NCI-H2227 (cell line): ENCODE measurements at regions not wholly inside any gene's neighbourhood (a gene's known extent, or its start where the extent isn't known, plus 50 kb on each side); places are given as distances from the start of the nearest gene placed in this dataset.

Source experiments
- DNase-seq: peaks from one replicate; lab custom pipeline; 2025; ENCODE audit not compliant: unreplicated experiment; lab: John Stamatoyannopoulos, UW

DNA sequence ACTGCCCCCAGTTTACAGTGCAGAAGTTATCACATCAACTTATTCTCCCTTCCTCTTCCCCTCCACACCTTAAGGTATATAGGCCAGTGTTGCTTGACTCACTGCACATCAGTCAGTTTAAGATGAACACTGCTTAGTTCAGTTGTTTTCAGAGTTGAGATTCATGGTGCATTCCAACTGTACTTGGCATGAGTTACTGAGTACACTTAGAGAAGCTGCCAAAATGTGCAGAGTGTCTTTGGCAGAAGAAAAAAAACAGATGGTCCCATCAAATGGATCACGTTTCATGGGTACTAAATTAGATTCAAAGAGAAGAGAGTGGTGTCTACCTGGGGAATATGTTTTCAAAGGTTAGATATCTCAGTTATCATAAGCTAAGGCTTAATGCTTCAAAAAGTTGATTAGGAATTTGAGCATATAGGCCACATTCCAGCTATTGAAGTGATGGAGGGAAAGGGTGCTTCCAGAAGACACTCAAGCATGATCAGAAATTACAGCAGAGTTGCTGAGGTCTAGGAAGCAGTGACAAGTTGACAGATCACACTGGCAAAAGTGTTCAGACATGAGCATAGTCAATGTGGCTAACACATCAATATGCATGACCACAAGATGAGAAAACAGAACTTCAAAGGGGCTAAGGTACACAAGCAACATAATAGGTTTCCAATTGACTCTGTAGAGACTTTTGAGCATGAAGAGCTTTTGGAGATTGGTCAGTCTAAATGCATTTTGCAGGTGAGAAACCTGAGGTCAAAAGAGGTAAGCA, 579.2 kb upstream of the CELF2 start:
- DNase-seq, result no peak

DNA sequence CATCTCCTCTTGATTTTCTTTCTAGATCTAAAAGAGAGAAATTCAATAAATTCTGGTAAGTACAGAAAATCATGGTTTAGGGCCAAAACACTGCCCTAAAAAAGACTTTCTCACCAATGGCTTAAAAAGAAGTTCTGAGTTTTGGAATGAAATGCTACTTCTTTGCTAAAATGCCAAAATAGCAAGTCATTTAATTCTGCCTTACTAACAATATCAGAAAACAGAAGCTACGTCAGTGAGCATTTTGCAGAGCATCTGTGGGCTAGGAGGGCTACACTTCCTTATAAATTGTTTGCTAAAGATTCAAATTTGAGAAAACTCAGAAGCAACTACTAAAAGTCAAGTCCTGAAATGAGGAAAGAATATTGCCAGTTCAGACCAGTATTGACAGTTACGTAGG, 560.8 kb upstream of the CELF2 start:
- DNase-seq, result no peak

DNA sequence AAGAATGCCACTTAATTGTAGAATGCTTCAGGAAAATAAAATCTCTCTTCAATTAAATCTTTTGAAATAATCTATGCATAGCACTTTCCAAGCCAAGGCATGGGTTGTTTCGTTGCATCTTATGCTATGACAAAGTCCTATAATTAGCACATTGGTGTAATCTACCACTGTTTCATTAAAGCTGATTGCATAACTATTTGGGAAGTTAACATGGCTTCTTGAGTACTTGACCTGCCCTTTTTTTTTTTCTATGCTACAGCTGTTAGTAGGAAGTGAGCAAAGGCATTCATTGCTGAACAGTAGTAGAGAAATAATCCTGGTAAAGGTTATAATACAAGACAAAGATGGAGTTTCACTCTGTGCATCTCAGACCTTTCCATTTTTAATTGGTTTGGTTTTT, 557.2 kb upstream of the CELF2 start:
- no peak for DNase-seq

DNA sequence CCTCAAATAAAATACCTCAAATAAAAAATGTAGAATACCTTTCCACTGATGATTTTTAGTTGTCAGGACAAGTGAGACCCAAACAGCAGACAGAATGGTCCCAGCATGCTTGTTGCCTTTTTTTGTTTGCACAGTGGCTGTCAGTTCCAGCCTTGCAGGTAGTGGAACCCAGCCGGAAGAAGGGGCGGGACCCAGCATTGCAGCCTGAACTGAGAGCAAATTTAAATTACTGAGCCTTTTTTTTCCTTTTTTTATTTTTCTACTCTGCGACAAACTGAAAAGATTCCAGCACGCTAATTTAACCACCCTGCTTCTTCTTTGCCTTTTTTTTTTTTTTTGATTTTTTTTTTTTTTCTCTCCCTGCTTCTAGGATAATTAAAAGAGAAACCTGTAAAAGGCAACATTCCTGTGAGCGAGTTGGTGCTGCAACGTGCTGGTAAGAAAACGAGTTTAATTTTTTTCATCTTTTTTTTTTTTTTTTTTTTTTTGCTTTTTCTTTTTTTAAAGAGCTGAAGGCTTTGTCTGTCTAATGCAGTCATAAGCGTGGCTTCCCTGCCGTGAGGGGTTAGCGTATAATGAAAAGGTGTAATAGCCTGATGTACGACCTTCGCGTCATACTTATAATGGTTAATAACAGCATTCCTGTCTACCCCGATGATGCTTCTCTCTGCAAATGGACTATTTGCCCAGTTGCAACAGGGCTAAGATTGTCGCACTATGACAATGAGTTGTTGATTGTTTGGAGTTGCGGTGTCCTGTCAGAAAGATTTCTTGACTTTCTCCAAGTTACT, 555.3 kb upstream of the CELF2 start:
- peak; percentile 7 for DNase-seq

DNA sequence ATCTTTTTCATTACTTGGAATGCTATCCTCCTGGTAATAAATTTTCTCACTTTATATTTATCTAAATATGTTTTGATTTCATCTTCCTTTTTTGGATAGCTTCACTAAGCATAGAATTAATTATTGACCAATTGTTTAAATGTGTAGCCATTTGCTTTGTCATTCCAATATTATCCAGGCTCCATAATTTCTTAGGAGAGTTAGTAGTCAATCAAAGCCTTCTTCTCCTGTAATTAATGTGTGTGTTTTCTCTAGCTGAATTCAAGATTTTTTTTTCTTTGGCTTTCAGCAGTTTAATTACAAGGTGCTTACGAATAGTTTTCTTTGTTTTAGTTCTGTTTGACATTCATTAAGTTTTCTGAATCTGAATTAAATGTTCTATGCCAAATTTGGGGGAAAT, 545.9 kb upstream of the CELF2 start:
- no peak for DNase-seq

DNA sequence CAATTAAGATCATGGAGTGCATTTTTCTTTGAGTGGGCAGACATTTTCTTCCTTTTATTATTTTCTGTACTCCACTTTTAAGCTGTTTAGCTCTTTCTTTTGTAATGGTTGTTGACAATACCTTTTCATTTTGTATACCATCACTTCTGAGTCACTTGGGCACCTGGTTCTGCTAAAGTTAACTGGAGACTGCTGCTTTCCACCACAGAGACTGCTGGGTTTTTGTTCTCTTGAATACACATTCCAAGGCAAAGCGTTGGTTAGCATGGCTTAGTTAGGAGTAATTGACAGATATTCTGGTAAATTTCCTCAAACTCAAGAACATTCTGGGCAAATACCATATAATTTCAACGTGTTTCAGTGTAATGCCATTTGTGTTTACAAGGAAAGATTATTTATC, 541.9 kb upstream of the CELF2 start:
- no peak for DNase-seq

DNA sequence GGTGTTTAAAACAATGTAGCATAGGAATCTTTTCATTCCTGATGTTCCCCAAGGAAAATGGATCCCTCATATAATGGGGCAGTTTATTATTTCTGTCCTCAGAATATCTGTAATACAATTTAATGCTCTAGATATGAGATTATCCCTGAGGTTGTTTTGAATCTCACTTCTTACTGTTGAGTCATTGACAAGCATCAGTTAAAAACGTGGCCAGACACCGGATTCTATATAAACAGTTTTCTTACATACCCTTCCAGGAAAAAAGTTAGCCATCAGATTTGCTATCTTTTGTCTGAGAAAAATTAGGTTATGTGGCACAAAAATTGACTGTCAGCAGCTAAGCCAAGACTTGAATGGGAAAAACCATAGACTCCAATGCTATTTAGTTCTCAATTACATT, 539.8 kb upstream of the CELF2 start:
- no peak for DNase-seq

DNA sequence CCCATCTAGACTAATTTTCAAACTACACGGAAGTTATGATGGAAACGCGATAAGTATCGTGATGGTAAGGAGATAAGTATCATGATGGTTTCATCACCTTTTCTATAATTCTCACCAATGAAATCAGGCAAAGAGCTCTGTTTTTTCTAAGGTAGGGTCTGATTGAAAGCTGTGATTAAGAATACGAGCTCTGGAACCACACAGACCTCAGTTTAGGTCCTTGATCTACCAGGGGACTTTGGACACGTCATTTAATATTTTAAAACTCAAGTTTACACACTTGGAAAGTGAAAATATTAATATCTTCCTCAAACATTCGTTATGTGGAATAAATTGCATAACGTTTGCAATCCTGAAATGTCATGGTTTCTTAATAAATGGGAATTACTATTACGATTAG, 538.2 kb upstream of the CELF2 start:
- DNase-seq, result no peak

DNA sequence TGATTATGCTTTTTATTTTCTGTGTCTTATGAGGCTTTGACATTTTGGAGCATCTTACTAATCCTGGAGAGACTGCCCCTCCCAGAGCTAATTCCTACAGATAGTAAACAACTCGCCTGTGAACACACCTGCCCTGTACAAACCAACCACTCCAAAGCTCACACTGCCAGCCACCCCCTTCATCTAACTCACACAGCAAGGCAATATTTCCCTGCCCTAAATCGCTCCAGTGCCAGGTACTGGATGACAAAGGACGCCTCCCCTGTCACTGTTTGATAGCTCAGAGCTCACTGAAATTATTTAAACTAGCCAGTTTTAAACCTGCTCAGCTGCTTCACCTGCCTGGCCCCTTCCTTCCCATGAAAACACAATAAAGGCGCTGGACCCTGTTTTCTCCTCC, 535.1 kb upstream of the CELF2 start:
- DNase-seq, result no peak

DNA sequence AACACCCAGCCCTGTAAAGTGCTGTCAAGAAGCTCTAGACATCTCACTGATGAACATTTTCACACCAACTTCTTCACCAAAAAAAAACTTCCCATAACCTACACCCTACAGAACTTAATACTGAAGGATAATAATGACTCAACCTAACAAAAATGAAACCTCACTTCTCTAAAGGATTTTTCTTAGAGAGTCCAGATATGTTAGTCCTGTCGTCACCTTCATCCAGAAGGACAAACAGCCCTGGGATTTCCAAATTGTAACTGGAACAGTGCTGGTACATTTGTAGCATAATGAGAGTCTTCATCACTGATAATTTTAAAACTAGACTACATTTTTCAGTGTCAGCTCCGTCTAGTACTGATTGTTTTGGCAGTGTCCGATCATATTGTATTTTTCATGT, 528.6 kb upstream of the CELF2 start:
- DNase-seq, result no peak

DNA sequence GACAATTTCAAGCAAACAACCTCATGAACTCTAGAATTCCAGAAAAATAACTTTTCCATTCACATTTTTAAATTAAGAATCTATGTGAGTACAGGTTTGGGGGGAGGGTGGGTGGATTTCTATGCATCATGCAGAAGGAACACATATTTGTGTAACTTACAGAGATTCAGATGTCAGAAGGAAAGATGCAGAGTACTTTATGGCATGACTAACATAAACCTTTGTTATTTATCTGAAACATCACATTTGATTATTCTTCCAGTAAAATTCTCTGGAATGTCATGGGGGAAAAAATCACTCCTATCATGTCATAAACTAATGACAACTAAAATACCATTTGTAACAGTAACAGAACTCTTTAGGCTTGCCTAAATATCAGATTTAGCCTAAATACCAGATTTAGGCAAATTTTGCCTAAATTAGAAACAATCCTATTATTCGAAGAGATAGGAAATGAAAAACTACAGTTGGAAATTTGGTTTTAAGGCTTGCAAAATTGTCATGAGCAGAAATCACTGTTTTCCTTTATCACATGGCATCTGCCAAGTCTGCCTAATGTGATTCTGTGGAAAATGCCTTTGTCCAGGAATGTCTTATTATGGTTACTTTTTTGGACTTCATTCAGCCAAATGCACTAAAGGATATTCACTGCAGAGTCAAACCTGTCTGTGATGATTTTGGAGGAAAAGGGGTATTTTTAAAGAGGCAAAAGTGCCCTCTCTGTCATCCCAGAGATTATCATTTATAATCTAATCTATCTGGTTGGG, 527.7 kb upstream of the CELF2 start:
- no peak for DNase-seq

DNA sequence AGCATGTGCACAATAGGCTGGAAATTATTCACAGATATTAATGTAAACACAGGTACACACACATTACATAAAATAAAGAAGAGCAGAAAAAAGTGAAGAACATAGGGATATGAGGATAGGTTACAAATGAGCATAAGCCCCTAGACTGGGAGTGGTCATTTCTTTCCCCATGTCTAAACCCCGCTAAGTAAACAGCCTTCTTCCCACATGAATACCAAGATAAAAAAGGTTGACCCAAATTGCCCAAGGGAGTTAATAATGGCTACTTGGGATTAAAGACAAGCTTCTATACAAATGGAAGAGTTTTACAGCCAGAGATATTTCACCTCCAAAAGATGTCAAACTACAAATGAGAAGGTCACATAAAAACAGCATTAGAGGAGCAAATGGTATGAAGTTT, 527.1 kb upstream of the CELF2 start:
- no peak for DNase-seq

DNA sequence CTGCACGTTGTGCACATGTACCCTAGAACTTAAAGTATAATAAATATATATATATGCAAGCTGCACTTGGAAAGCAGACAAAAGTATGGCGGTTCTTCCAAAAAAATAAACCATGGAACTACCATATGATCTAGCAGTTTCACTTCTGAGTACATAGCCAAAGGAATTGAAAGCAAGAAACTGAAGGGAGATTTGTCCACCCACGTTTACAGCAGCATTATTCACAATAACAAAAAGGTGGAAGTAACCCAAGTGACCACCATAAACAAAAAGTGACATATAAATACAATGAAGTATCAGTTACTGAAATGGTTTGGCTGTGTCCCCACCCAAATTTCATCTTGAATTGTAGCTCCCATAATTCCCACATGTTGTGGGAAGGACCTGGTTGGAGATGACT, 525.3 kb upstream of the CELF2 start:
- DNase-seq, result no peak

DNA sequence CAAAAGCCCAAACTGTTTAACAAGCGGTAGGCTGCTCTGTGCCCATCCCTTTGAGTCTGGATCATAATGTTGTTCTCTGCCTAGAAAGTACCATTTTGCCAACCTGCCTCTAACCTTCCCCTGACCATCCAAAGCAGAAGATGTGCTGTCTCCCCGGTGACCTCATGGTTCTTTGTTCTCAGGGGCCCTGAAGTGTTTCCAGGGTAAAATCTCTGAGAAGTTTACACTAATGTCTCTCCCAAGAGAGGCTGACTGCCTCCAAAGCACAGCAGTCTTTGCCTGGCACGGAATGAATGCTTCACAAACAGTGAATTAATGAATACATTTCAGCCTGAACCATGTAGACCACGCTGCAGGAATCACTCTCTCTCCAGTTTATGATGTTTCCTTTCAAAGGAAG, 523.8 kb upstream of the CELF2 start:
- no peak for DNase-seq

DNA sequence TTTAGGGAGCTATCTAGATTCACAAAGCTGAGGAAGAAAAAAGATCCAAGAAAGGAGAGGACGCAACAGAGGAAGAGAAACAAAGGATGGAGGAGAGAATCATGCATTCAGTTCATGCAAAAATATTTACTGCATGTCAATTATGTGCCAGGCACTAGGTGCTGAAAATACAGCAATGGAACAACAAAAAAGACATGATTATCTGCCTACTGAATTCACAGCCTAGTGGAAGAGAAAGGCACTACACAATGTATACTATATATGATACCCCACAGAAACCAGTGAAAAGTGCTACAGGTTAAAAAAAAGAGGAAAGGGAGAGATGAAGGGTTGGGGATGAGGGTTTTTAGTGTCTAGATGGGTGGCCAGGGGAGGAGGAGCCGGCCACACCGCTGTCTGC, 520.4 kb upstream of the CELF2 start:
- no peak for DNase-seq

DNA sequence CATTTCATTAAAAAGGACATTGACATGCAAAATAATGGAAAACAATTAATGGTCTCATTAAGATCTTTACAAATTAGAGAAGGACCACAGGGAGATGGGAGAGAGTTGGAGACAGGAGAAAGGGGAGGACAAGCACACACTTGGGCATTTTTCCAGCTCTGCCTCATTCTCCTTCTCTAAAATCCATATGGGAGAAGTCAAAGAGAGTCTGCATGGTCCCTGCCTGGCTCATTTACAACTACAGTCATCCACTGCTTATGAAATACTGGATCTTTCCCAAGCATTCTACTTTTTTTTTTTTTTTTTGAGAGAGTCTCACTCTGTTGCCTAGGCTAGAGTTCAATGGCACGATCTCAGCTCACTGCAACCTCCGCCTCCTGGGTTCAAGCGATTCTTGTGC, 518.9 kb upstream of the CELF2 start:
- no peak for DNase-seq

DNA sequence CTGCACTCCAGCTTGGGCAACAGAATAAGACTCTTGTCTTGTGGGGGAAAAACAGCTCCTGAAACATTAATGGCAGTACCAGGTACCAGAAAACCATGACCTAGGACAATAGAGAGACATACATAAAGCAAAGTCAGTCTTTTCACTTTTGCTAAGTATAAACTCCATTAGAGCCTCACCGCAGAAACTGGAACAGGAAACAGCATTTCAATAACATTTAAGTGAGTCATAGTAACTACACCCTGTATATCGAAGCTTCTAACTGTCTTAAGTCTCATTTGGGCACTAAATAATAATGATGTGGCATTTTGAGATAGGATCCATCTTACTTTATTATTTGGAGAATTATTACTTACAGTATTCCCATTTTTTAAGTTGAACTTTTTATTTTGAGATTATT, 517.8 kb upstream of the CELF2 start:
- DNase-seq, result no peak

DNA sequence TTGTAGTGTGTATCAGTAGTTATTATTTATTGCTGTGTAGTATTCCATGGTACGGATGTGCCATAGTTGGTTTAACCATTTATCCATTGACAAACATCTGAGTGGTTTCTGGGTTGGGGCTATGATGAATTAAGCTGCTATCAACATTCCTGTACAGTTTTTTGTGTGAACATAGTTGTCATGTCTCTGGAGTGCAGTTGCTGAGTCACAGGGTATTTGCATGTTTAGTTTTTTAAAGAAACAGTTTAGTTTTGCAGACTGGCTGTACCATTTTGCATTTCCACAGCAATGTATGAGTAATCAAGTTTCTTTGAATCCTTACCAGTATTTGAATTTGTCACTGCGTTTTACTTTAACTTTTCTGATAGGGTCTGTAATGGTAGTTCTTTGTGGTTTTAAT, 516.7 kb upstream of the CELF2 start:
- no peak for DNase-seq

DNA sequence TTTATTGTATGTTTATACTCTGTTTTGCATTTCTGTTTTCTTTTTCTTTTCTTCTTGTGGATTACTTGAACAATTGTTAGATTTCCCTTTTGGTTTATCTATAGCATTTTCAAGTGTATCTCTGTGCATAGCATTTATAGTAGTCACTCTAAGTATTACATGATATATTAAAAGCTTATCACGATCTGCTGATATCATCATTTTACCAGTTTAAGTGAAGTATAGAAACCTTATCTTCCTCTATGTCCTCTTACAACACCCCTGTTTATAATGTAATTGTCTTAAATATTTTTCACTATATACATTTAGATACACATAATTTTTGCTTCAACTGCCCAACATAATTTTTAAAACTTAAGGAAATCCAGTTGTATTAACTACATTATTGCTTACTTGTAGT, 513.9 kb upstream of the CELF2 start:
- no peak for DNase-seq

DNA sequence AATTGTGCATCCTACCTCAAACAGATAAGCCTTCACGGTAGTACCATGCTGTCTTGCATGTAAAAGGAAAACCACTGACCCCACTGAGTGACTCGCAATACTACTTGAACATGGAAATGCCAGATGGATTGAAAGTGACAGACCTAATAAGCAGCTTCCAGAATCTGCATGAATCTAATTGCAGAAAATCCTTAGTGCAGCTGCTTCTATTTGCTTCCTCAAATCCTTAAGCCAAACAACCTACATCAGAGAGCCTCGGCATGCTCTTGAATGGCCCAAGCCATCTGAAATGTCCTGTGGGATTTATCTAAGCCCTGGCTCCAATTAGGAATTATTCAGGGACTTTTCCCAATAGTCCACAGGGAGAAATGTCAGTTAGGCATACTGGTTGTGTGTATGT, 509.5 kb upstream of the CELF2 start:
- no peak for DNase-seq

DNA sequence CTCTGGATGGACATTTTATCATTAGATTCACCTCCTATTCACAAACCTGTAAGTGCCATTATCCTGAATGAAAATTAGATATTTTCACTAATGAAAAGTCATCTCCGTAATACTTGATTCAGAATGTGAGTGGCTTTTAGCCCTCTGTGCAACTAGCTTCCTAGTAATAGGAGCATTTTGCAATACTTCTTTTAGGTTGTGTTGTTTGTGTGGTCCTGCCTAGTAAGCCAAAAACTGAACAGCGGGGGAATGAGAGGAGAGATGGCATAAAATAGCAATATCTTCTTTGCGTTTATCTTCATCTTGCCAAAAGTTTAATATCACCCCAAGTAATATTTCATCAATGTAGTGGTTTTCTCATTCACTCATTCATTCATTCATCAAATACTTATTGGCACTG, 507.5 kb upstream of the CELF2 start:
- DNase-seq, result no peak

DNA sequence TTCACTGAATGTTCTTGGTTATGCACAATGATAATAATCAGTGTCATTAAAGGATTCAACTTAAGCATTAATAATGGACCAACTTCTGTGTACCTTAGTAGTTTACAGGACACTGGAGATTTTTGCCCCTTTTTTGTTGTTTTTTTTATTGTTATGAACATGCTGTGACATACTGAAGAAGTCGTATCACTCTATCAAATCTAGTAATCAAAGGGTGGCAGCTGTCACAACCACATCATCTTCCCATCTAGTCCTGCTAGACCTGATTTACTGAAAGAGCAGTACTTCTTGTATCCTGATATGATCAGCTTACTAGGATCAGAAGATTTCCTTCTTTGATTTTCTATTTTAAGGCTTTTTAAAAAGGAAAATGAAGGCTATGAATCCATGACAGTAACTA, 504.6 kb upstream of the CELF2 start:
- no peak for DNase-seq
